GM19397 (cell line): ENCODE measurements at regions not wholly inside any gene's neighbourhood (a gene's known extent, or its start where the extent isn't known, plus 50 kb on each side); places are given as distances from the start of the nearest gene placed in this dataset.
"Not testable (repeated sequence)": the region's sequence is repeated elsewhere in the genome, so short reads cannot be mapped to it uniquely, and the experiment has no call there.

Experiments used
- ATAC-seq: cut with Tn5 transposase; IDR thresholded peaks from one replicate; pipeline ENCODE4 v1.9.1; 2021; ENCODE audit warnings: mild to moderate bottlenecking, moderate library complexity; ENCODE audit not compliant: unreplicated experiment

DNA sequence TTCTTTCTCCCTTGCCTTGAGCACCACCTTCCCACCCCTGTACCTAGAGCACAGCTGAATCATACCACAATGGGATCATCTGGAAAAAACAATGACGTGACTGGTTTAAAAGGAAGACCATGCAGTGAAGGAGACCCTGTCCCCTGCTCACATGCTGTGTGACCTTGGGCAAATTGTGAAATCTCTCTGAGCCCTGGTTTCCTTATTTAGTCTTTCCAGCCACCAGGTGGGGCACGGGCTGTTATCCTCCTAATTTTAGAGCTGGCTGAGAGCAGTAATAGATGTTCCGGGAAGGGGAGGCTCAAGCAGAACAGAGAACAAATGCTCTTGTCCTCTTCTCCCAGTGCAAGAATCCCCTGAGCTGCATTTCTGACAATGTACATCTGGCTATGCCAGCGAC lies 198.3 kb downstream of the RPS24 start:
- ATAC-seq: no peak

DNA sequence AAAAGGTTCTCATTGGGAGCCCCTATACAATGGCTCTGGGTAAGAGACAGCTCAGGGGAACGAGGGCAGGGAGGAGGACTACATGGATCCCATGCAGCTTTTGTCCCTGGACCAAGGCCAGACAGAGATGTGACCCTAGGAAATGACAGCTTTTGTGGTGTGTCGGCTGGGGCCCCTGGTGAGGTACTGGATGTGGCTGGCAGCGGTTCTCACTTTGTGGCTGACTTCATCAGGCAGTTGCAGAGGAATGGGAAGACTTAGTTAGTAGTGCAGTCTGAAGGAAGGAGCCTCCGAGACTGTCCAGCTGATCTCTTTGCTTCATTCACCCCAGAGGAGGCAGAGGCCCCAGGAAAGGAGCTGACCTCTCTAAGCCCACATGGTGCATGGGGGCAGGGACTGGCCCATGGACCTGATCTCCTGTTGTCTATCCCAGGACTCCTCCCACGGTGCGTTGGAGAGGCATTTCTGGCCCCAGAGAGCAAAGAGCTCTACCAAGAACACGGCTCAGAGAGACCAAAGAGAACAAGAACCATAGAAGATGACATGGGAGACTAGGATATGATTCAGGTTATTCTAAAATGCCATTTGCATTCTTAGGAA lies 202.9 kb downstream of the RPS24 start:
- ATAC-seq: no peak

- not testable (repeated sequence) for ATAC-seq
These were observed 204.3 kb downstream of the RPS24 start for GRCh38 chr10:78237951-78238350.

DNA sequence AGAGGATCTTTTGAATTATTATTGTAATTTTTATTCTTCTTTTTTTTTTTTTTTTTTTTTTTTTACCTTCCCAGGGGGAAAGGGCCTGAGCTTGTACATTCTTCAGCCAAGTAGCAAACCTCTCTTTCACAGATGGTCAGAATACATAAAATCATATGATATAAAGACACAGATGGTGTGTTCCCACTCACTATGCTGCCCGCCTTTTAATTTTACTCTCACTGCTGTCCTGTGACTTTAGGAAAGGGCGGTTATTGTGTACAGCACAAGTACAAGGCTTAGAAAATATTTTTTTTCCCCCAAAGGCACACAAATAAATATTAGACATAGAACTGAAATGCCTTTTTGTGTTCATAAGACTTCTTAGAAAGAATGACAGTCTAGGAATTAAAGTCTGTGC lies 213.6 kb downstream of the RPS24 start:
- ATAC-seq: no peak

- no peak for ATAC-seq
These were observed 214.2 kb downstream of the RPS24 start for GRCh38 chr10:78247821-78248220.

GRCh38 chr10:78248651-78249464 lies 215.2 kb downstream of the RPS24 start:
- no peak for ATAC-seq

DNA sequence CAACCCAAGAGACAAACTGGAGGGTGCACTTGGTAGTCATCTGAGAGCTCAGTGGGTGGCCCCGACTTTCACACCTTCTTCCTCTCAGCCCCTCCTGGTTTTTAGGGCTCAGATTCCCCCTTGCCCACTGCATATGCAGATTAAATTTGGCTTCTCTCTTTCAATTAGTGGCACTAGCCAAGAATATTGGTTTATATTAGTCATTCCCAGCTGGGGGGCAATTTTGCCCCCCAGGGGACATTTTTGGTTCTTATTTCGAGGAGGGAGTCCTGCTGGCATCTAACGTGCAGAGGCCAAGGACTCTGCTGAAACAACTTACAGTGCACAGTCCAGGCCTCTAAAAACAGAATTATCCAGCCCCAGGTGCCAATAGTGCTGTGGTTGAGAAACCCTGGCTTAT lies 216.0 kb downstream of the RPS24 start:
- no peak for ATAC-seq

- ATAC-seq: no peak
These were observed 216.8 kb downstream of the RPS24 start for GRCh38 chr10:78250313-78251015.

DNA sequence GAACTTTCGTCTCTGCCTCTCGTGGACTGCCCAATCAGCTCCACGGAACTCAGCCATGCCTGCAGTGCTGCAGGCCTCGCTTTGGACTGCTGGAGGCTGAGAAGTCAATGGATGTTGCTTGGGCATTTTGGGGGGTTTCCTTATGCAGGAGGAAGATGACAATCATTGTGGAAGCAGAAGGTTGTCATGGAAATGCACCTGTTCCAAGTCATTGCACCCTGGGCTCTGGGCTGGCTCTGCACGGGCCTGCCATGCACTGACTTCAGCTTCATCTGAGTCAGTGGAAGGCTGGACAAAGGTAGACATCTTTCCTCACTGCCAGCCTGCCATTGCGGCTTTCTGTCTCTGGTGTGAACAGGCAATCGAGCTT lies 217.3 kb downstream of the RPS24 start:
- ATAC-seq: no peak

DNA sequence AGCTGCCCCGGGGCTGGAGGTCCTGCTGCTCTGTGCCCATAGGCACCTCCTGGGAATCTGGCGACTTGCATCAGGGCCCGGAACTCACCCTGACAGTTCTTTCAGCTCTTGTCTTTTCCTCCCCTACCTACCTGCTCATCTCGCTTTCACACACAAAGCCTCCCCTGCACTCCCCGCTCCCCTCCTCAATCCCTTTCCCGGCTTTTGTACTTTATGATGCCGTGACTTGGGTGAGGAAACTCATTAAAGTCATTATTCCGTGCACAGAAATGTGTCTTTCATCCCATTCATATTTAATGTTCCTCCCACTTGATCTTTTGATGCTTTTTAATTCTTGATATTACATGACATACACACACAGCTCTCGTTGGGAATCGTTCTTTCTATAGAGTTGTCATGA lies 218.6 kb downstream of the RPS24 start:
- no peak for ATAC-seq

DNA sequence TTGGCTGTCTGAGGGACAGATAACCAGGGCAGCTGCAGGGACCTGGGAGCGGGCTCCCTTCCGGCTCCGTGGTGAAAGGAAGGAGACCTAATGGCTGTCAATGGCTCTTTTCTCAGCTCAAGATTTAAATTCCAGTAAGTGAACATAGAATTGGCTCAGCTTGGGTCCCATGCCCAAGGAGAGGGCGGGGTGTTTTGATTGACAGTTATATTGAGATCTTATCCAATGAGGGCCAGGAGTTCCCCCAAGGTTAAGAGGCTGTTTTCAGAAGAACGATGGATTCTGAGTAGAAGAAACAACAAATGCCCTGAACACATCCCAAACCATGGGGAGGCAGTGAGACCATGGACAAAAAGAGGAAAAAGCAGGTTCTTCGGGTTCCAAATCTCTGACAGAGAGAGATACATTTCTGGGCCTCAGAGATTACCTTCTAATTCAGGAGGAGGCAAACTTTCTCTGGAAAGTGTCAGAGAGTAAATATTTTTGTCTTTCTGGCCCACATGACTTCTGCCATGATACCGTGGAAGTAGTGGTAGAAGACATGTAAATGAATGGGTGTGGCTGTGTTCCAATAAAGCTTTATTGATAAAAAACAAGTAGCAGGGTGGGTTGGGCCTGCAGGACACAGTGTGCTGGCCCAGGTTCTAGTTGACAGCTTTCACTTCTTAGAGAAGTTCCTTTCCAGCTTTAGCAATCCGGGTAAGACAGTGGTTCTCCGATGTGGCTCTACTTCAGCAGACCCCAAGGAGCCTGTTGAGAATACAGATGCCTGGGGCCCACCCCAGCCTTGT lies 219.6 kb downstream of the RPS24 start:
- ATAC-seq: no peak

- ATAC-seq: no peak
These were observed 220.3 kb downstream of the RPS24 start for GRCh38 chr10:78254013-78254412.

DNA sequence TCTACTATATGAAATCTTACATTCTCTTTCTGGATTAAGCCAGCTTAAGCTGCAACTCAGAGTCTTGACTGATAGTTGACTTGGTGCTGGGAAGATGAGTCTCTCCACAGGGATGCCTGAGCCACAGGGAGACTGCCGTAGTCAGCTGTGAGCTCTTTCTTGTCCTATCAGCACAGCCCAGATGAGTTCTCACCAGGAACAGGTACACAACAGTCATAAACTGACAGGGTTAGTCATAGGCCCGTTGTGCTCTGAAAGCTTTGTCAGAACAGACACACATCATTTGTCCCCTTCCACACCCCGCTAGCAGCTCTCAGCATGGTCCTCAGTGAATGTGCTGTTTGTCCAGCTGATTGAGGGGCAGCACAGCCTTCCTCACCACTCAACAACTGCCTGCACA lies 221.6 kb downstream of the RPS24 start:
- ATAC-seq: no peak

DNA sequence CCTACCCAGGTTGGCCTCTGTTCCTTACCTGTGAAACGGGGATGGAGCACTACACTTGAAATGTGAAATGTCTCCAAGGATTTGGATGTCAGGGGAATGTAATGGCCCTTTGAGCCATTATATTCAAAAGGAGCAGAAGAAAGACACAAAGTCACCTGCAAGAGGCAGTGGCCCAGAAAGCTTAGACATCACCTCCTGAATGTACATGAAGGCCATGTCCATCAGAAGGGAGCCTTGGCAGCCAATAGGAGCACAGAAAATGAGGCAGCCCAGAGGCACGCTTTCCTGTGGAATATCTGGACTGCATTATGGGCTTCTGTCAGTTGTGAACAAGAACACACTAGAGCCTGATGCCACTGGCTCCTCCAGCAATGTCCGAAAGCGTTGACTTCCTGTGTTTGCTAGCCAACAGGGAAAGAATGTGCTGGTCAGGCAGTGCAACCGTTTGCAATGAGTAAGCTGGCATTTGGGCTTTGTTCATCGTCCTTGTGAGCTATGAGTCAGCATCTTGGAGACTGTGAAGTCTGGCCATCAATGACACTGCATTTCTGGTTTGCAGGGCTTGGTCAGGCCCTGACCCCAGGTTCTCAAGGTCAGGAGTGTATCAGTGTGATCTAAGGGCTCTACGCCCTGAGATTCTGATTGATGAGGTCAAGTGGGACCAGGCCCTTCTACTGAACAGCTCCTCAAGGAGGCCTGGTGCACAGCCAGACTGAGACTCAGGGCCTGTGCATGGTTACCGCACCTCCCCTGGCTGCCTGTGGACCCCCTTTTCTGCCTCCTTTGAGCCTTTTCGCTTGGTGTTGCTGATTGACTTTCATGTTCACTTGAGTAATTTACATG lies 222.4 kb downstream of the RPS24 start:
- ATAC-seq: no peak

GRCh38 chr10:78258323-78259030 lies 224.8 kb downstream of the RPS24 start:
- ATAC-seq: no peak

DNA sequence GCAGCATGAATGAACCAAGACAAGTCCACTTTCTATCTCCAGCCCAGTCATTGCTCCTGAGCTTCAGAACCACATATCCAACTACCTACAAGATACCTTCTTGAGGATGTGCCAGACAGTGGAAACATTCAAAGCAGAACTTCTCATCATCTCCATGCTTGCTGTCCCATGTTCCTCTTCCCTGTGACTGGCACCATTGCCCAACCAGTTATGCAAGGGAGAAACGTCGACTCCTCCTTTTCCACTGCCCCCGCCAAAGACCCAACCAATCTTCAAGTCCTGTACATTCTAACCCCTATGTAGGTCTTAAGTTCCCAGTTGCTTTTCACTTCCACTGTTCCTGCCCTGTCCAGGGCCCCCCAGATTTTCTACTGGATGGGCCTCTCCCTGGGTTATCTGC lies 225.7 kb downstream of the RPS24 start:
- no peak for ATAC-seq

DNA sequence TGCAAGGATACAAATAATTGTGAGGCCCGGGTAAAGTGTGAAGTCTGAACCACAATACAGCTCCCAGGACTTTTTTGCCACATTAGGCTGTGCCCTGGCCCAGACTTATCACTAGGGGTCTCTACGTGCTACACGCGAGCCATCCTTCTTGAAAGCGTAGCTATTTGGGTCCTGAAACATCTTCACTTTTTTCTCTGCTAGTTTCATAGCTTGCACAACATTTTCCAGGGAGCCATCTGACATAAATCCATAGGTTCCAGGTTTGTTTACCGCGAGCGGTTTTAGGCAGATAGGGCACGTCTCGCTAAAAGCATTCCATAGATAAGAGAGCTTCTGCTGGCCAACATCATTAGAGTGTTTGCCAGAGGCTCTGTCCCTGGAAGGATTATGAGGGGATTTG lies 226.5 kb downstream of the RPS24 start:
- ATAC-seq: no peak

DNA sequence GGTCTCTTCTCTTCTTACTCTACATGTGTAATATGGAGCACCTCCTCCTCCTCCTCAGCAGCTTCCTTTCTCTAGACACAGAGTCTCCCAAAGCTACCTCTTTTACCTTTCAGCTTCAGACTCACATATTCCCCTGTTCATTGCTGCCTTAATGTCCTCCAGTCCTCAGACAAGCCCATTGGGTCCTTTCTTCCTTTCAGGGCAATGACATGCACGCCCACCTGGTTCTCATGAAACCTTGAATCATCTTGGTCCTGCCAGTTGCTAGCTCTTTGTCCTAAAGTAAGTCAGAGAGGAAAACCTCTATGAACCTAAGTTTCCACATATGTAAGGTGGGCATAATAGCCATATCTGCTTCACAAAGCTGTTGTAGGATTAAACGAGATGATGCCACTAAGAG lies 227.0 kb downstream of the RPS24 start:
- no peak for ATAC-seq

- ATAC-seq: no peak
These were observed 227.6 kb downstream of the RPS24 start for GRCh38 chr10:78261291-78261690.

DNA sequence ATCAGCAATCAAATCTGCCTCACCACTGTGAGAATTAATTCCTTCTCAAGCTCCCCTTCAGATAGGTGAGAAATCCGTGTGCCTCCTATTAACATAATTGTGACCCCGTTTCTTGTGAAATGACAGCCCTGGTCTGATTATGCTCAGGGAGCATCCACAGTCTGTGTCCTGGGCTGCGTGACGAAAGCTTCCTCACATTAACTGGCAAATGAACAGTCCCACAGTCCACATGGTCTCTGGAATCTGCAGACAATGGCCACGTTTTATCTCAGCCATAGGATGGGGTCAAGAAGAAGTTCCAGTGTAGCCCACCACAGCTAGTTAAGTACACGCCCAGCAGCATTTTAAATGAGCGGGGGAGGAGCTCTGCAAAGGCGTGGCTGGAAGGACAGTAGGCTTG lies 229.2 kb downstream of the RPS24 start:
- ATAC-seq: no peak
